H9 (cell line): ENCODE measurements at regions not wholly inside any gene's neighbourhood (a gene's known extent, or its start where the extent isn't known, plus 50 kb on each side); places are given as distances from the start of the nearest gene placed in this dataset.

Experiments used
- DNase-seq: peaks from one replicate; pipeline ENCODE4 v3.0.0-alpha.2; 2017
- H2AFZ ChIP-seq: one replicate; pipeline ENCODE4 v1.6.1; 2013; ENCODE audit warnings: mild to moderate bottlenecking, low read length, control low read depth, moderate library complexity
- H2AK5ac ChIP-seq: 2 replicates; pipeline ENCODE4 v1.6.1; 2013; ENCODE audit warnings: low read length, control low read depth, mixed read lengths; ENCODE audit not compliant: insufficient read length
- H2BK120ac ChIP-seq: one replicate; pipeline ENCODE4 v1.6.1; 2013; ENCODE audit warnings: low read depth, mild to moderate bottlenecking, low read length, control low read depth, inconsistent platforms; ENCODE audit not compliant: poor library complexity, severe bottlenecking
- H2BK12ac ChIP-seq: 2 replicates; pipeline ENCODE4 v1.6.1; 2013; ENCODE audit warnings: low read length, control low read depth, mixed read lengths, low read depth; ENCODE audit not compliant: insufficient read length
- H2BK15ac ChIP-seq: 2 replicates; pipeline ENCODE4 v1.6.1; 2013; ENCODE audit warnings: low read depth, low read length, control low read depth
- H2BK20ac ChIP-seq: one replicate; pipeline ENCODE4 v1.6.1; 2013; ENCODE audit warnings: low read depth, mild to moderate bottlenecking, low read length, control low read depth, inconsistent platforms; ENCODE audit not compliant: poor library complexity, severe bottlenecking
- H2BK5ac ChIP-seq: 2 replicates; pipeline ENCODE4 v1.6.1; 2013; ENCODE audit warnings: low read length, control low read depth, mixed read lengths; ENCODE audit not compliant: insufficient read length
- H3K14ac ChIP-seq: 2 replicates; pipeline ENCODE4 v1.6.1; 2013; ENCODE audit warnings: low read length, control low read depth; ENCODE audit not compliant: insufficient read depth
- H3K18ac ChIP-seq: 2 replicates; pipeline ENCODE4 v1.6.1; 2013; ENCODE audit warnings: low read depth, mild to moderate bottlenecking, mixed read lengths, low read length, control low read depth; ENCODE audit not compliant: insufficient read length
- H3K23ac ChIP-seq: 2 replicates; pipeline ENCODE4 v1.6.1; 2013; ENCODE audit warnings: low read length, control low read depth, mixed read lengths, low read depth; ENCODE audit not compliant: insufficient read length
- H3K23me2 ChIP-seq: 2 replicates; pipeline ENCODE4 v1.6.1; 2013; ENCODE audit warnings: low read depth, mild to moderate bottlenecking, mixed read lengths, low read length, control low read depth; ENCODE audit not compliant: insufficient read length, poor library complexity, severe bottlenecking
- H3K27ac ChIP-seq: 2 replicates; pipeline ENCODE4 v1.5.1; 2013; ENCODE audit warnings: low read length, control low read depth, mixed read lengths, low read depth; ENCODE audit not compliant: insufficient read length
- H3K27me3 ChIP-seq: 2 replicates; pipeline ENCODE4 v1.6.1; 2013; ENCODE audit warnings: low read length, control low read depth, inconsistent platforms; ENCODE audit not compliant: insufficient read depth
- H3K4ac ChIP-seq: 2 replicates; pipeline ENCODE4 v1.6.1; 2013; ENCODE audit warnings: low read depth, mild to moderate bottlenecking, control low read depth, inconsistent platforms, low read length, moderate library complexity
- H3K4me1 ChIP-seq: 2 replicates; pipeline ENCODE4 v1.6.1; 2013; ENCODE audit warnings: low read length, control low read depth, inconsistent platforms; ENCODE audit not compliant: insufficient read depth
- H3K4me2 ChIP-seq: 2 replicates; pipeline ENCODE4 v1.6.1; 2013; ENCODE audit warnings: low read length, control low read depth, mixed read lengths; ENCODE audit not compliant: insufficient read length, insufficient read depth
- H3K56ac ChIP-seq: 2 replicates; pipeline ENCODE4 v1.6.1; 2013; ENCODE audit warnings: low read depth, mild to moderate bottlenecking, mixed read lengths, low read length, control low read depth; ENCODE audit not compliant: insufficient read length
- H3K79me1 ChIP-seq: 2 replicates; pipeline ENCODE4 v1.6.1; 2013; ENCODE audit warnings: low read depth, mild to moderate bottlenecking, moderate library complexity, low read length, control low read depth, inconsistent platforms; ENCODE audit not compliant: insufficient read depth, poor library complexity, severe bottlenecking
- H3K79me2 ChIP-seq: 2 replicates; pipeline ENCODE4 v1.6.1; 2013; ENCODE audit warnings: low read length, control low read depth, inconsistent platforms; ENCODE audit not compliant: insufficient read depth
- H3K9ac ChIP-seq: 2 replicates; pipeline ENCODE4 v1.6.1; 2013; ENCODE audit warnings: low read length, control low read depth, mixed read lengths; ENCODE audit not compliant: insufficient read length; ENCODE audit errors: extremely low read depth
- H3K9me3 ChIP-seq: one replicate; pipeline ENCODE4 v1.6.1; 2013; ENCODE audit warnings: low read depth, low read length, inconsistent platforms; ENCODE audit not compliant: control insufficient read depth
- H3T11ph ChIP-seq: one replicate; pipeline ENCODE4 v1.6.1; 2013; ENCODE audit warnings: mild to moderate bottlenecking, low read length, control low read depth, inconsistent platforms
- H4K20me1 ChIP-seq: one replicate; pipeline ENCODE4 v1.6.1; 2013; ENCODE audit not compliant: control insufficient read depth, insufficient read length, insufficient read depth
- H4K5ac ChIP-seq: 2 replicates; pipeline ENCODE4 v1.6.1; 2013; ENCODE audit warnings: low read depth, mild to moderate bottlenecking, mixed read lengths, low read length, control low read depth; ENCODE audit not compliant: insufficient read length
- H4K8ac ChIP-seq: replicated peaks from 2 replicates; pipeline ENCODE4 v1.6.1; 2013; ENCODE audit warnings: low read length, control low read depth, mixed read lengths, low read depth; ENCODE audit not compliant: insufficient read length
- H4K91ac ChIP-seq: 2 replicates; pipeline ENCODE4 v1.6.1; 2013; ENCODE audit warnings: low read depth, mild to moderate bottlenecking, moderate library complexity, mixed read lengths, low read length, control low read depth; ENCODE audit not compliant: insufficient read length
- H3K27ac Mint-ChIP-seq, 3 experiments: 2 replicates in 2 of 3; 3 replicates in 1 of 3; pipeline ENCODE4 v1.8.0; 2020 to 2021; ENCODE audit warnings: mixed read lengths in 3 of 3, mild to moderate bottlenecking in 1 of 3, moderate library complexity in 1 of 3
- H3K27me3 Mint-ChIP-seq: 2 replicates; pipeline ENCODE4 v1.8.0; 2021; ENCODE audit warnings: low read depth, mild to moderate bottlenecking, moderate library complexity, mixed read lengths
- H3K36me3 Mint-ChIP-seq, 3 experiments: 2 replicates in 2 of 3; 3 replicates in 1 of 3; pipeline ENCODE4 v1.8.0; 2020 to 2021; ENCODE audit warnings: low read depth in 3 of 3, mixed read lengths in 3 of 3; ENCODE audit not compliant: insufficient read depth in 1 of 3
- H3K4me1 Mint-ChIP-seq, 2 experiments: 2 replicates each; pipeline ENCODE4 v1.8.0; 2020; ENCODE audit warnings: mixed read lengths in 2 of 2
- H3K4me3 Mint-ChIP-seq, 2 experiments: 2 replicates in 1 of 2; 3 replicates in 1 of 2; pipeline ENCODE4 v1.8.0; 2020 to 2021; ENCODE audit warnings: mild to moderate bottlenecking in 2 of 2, mixed read lengths in 2 of 2, moderate library complexity in 1 of 2
- H3K9me3 Mint-ChIP-seq, 2 experiments: 2 replicates in 1 of 2; 3 replicates in 1 of 2; pipeline ENCODE4 v1.8.0; 2020; ENCODE audit warnings: mild to moderate bottlenecking in 2 of 2, mixed read lengths in 2 of 2, moderate library complexity in 1 of 2
- CTCF ChIP-seq: fragments of 200-600 bp; sonication (generic); conservative IDR thresholded peaks from 3 replicates; pipeline ENCODE4 v1.8.0; 2021; ENCODE audit warnings: antibody characterized with exemption, mild to moderate bottlenecking
- WGBS: extraction: QIAGEN DNeasy Blood & Tissue Kit; methylation state at CpG from one replicate; pipeline ENCODE4 v1.1.7; 2013; ENCODE audit warnings: missing lambda C conversion rate, low lambda C conversion rate, mixed read lengths; ENCODE audit not compliant: insufficient read length; ENCODE audit errors: extremely low coverage; 5-methylcytosine and 5-hydroxymethylcytosine counted together

GRCh38 chr5:58122157-58122556 lies 337.7 kb downstream of the PLK2 start:
- no peak overlapping the region for H2AFZ ChIP-seq
- TF ChIP-seq CTCF: no peak

More at GRCh38 chr5:58122157-58122556, 337.7 kb downstream of the PLK2 start:
- no peak overlapping the region for H2BK12ac ChIP-seq
- H3K27ac Mint-ChIP-seq: no peak overlapping the region
- no peaks in the 10 kb centered on the region for H3K4me1 Mint-ChIP-seq
- no peaks in the 10 kb centered on the region for H3K23me2 ChIP-seq
- H3K79me2 ChIP-seq: no peaks in the 10 kb centered on the region
- H3K4ac ChIP-seq: no peak overlapping the region
- H3K23ac ChIP-seq: no peak overlapping the region
- H3K56ac ChIP-seq: no peak overlapping the region
- H2BK15ac ChIP-seq: no peak overlapping the region
- no peak overlapping the region for H2BK120ac ChIP-seq
- H3K27ac ChIP-seq: no peak overlapping the region
- no peaks in the 10 kb centered on the region for H3K36me3 Mint-ChIP-seq
- H3K27me3 Mint-ChIP-seq: no peaks in the 10 kb centered on the region; the same call in 1 of the 2 replicates
- no peak overlapping the region for H3K14ac ChIP-seq
- no peak overlapping the region for H3K18ac ChIP-seq
- H4K91ac ChIP-seq: no peak overlapping the region
- no peak overlapping the region for H2AK5ac ChIP-seq
- H4K20me1 ChIP-seq: no peaks in the 10 kb centered on the region
- H3K4me3 Mint-ChIP-seq: no peak overlapping the region
- no peaks in the 10 kb centered on the region for H3K9me3 ChIP-seq
- no peak overlapping the region for H2BK20ac ChIP-seq
- no peaks in the 10 kb centered on the region for H3K9me3 Mint-ChIP-seq
- no peak for DNase-seq
- H3K9ac ChIP-seq: no peak overlapping the region
- no peaks in the 10 kb centered on the region for H3K27me3 ChIP-seq
- H3K4me1 ChIP-seq: no peaks in the 10 kb centered on the region
- WGBS: no CpG with 5 or more reads among the region's 2 CpGs
- H4K5ac ChIP-seq: no peak overlapping the region
- no peak overlapping the region for H3K4me2 ChIP-seq
- no peak overlapping the region for H2BK5ac ChIP-seq
- no peak overlapping the region for H4K8ac ChIP-seq
- H3T11ph ChIP-seq: no peak overlapping the region
- no peaks in the 10 kb centered on the region for H3K79me1 ChIP-seq
